H4 (cell line): ENCODE measurements at regions not wholly inside any gene's neighbourhood (a gene's known extent, or its start where the extent isn't known, plus 50 kb on each side); places are given as distances from the start of the nearest gene placed in this dataset.
"Not testable (repeated sequence)": the region's sequence is repeated elsewhere in the genome, so short reads cannot be mapped to it uniquely, and the experiment has no call there.

ENCODE experiments used
- DNase-seq: peaks from one replicate; pipeline ENCODE4 v3.0.0-alpha.2; 2015; ENCODE audit warnings: low spot score

DNA sequence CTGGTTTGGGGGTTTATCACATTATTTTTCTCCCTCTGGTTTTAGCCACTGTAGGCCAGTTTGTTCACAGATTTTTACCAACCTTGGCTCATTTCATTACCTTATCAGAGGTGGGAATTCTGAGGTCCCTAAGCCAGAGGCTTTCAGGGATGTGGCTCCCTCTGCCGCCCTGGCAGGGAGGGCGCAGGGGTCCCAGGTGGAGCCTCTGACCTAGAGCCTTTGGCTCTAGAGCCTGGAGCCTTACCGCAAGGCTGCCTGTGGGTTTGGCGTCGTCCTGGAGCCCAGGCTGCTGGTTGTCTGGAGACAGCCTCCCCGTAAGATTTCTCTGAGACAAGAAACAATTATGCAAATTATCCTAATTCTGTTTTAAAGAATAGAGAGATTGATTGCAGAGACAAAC is 188.0 kb downstream of the LMLN start:
- not testable (repeated sequence) for DNase-seq

DNA sequence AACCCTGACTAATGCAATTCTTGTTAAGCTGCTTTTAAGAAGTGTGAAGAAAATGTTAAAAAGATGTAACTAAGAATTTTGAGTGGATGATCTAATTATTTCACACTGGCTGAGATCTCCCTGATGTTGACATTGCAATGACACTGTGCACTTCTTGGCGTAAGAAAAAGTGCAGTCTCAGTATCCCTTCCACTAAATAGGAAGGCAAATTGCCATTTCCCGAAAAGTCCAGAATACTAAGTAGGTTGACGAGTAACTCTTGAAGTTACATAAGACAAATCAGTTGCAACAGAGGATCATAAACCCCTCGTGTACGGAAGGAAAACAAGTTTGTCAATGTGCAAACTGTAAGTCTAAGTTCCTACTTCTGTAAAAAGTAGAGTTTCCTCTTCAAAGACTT is 189.9 kb downstream of the LMLN start:
- peak; percentile 0 for DNase-seq

DNA sequence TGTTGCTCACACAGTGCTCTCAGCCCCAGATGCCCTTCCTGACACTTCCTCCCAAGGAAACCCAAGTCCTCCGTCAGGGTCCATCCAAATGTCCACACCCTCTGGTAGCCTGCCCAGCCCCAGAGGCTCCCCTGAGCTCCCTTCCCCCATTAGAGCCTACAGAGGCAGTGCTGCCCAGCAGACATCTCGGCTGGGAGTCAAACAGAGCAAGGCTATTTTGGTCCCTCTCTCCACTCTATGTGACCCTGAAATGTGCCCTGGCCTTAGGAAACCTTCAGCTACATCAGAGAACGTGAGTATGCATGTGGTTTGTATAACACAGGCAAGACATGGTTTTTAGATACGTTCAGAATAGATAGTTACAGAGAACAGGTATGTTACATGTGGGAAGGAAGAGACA is 191.8 kb downstream of the LMLN start:
- DNase-seq: not testable (repeated sequence)

DNA sequence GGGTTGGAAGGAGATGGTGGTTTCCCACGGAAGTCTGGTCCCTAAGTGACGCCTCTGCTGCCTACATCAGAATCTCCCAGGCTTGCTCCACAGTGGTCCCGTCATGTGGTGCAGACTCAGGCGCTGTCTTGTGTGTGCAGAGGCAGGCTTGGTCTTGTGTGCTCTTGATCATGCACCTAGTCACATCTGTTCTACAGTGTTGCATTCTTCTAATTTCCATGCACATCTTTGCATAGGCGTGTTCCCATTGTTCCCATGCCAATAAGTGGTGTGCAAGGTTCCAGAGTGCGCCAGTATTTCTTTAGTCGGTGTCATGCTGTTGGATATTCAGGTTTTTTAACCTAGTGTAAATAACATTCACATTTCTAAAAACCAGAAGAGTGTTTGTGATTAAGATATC is 195.8 kb downstream of the LMLN start:
- not testable (repeated sequence) for DNase-seq

DNA sequence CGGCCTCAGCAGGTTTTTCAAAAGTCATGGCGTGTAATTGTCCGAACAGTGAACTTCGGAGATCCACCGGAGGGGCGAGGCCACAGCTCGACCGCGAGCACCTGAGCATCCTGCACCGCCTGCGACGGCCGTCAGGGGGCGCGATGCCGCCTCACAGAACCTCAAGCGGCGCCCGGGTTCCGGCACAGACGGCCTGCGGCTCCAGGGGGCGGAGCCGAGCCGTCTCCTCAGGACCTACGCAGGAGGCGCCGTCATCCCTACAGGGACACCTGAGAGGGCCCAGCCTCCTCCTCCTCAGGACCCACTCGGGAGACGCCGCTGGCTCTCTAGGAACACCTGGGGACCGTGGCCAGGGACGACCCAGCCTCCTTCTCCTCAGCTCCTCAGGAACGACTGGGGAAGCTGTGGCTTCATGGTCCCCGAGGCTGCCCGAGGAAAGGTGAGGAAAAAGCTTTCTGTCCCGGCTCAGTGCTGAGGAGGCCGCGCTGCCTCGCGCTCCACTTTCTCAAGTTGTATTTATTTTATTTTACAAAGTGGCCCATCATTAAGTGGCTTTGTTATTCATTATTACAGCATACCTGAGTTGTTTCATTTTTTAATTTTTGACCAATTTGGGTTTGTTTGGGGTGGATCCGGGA is 197.3 kb downstream of the LMLN start:
- not testable (repeated sequence) for DNase-seq

DNA sequence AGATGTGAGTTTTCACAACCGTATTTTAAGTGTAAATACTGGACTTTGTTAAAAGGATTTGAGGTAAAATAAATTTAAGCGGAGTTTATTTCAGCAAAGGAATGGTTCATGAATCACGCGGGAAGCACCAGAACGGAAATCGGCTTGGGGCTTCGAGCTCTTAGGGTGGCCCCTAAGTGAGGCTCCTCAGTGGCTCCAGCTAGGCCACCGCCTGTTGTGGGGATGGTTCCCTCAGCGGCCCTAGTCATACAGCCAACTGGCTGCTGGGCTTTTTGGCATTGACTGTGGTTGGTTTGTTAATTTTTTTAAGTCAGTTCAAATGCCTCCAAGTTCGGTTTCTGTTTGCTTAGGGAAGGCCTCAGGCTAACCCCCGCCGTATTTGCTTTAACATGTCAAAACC is 198.0 kb downstream of the LMLN start:
- DNase-seq: not testable (repeated sequence)

DNA sequence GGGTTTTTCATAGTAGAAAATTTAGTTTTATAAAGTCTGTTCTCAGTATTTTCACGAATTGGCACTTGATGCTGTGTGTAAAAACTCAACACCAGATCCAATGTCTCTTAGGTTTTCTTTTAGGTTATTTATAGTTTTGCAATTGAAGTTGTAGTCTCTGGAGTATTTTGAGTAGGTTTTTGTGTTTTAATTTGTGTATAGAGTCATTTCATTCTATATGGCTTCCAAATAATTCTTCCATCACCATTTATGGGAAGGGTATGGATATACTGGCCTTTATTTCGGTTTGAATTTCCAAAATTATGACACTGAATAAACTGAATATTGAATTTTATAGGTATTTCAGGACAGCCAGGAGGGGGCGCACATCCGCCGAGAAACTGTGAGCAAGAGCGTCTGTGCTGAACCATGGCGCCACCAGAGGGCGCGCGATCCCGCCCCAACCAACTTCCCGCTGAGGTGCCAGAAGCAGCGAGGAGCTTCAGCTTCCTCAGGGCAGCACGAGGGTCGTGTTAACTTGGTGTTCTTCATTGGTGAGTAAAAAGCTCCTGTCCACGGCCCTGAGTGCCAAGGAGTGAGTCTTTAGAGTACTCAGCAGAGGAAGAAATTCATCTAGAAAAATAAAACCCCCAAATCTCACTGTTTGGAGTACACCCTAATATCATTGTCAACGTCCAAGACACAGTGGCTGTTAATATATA is 207.5 kb downstream of the LMLN start:
- DNase-seq: peak; percentile 27

DNA sequence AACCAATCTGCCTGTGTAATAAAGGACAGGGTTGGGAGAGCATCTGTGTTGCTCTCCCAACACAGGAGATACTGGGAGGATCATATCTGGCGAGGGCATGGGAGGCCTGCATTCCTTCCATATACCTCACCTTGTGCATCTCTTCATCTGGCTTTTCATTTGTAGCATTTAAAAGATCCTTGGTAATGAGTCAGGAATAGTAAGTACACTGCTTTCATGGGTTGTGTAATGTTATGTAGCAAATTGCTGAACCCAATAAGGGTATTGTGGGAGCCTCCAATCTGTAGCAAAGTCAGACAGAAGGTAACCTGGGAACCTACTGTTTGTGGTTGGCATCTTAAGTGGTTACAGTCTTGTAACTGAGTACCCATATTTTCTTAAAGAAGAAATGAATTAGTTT is 210.8 kb downstream of the LMLN start:
- DNase-seq: not testable (repeated sequence)

DNA sequence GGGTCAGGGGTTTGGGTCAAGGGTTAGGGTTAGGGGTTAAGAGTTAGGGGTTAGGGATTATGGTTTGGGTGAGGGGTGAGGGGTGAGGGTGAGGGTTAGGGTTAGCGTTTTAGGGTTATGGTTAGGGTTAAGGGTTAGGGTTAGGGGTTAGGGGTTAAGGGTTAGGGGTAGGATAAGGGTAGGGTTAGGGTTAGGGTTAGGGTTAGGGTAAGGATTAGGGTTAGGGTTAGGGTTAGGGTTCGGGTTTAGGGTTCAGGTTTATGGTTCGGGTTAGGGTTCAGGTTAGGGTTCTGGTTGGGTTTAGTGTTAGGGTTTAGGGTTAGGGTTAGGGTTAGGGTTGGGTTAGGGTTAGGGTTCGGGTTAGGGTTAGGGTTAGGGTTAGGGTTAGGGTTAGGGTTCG is 213.1 kb downstream of the LMLN start:
- not testable (repeated sequence) for DNase-seq

DNA sequence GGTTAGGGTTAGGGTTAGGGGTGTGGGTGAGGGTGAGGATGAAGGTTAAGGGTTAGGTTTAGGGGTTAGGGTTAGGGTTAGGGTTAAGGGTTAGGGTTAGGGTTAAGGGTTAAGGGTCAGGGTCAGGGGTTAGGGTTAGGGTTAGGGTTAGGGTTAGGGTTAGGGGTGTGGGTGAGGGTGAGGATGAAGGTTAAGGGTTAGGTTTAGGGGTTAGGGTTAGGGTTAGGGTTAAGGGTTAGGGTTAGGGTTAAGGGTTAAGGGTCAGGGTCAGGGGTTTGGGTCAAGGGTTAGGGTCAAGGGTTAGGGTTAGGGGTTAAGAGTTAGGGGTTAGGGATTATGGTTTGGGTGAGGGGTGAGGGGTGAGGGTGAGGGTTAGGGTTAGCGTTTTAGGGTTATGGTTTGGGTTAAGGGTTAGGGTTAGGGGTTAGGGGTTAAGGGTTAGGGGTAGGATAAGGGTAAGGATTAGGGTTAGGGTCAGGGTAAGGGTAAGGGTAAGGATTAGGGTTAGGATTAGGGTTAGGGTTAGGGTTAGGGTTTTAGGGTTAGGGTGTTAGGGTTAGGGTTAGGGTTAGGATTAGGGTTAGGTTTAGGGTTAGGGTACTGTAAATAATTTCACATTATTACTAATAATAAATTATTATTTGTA is 214.0 kb downstream of the LMLN start:
- not testable (repeated sequence) for DNase-seq
